Mesenchymal stem cell (in vitro differentiated cells and primary cell): ENCODE measurements at regions not wholly inside any gene's neighbourhood (a gene's known extent, or its start where the extent isn't known, plus 50 kb on each side); places are given as distances from the start of the nearest gene placed in this dataset.

ENCODE experiments used
- DNase-seq: peaks from one replicate; pipeline ENCODE4 v3.0.0-alpha.2; 2013
- H2AFZ ChIP-seq: one replicate; pipeline ENCODE4 v1.6.1; 2013; ENCODE audit warnings: low read depth, mild to moderate bottlenecking, control low read depth, inconsistent platforms, low read length, moderate library complexity
- H2AK5ac ChIP-seq: 2 replicates; pipeline ENCODE4 v1.6.1; 2013; ENCODE audit warnings: low read length, moderate library complexity, mild to moderate bottlenecking, inconsistent platforms; ENCODE audit not compliant: severe bottlenecking
- H2BK120ac ChIP-seq: one replicate; pipeline ENCODE4 v1.6.1; 2013; ENCODE audit warnings: low read depth, mild to moderate bottlenecking, inconsistent platforms, low read length, moderate library complexity
- H2BK12ac ChIP-seq, 2 experiments: one replicate each; pipeline ENCODE4 v1.6.1; 2013; ENCODE audit warnings: inconsistent platforms in 2 of 2, low read length in 2 of 2, mild to moderate bottlenecking in 2 of 2, moderate library complexity in 2 of 2, control low read depth in 1 of 2
- H2BK15ac ChIP-seq: one replicate; pipeline ENCODE4 v1.6.1; 2013; ENCODE audit warnings: mild to moderate bottlenecking, low read depth, inconsistent platforms; ENCODE audit not compliant: poor library complexity, severe bottlenecking
- H2BK5ac ChIP-seq: 2 replicates; pipeline ENCODE4 v1.6.1; 2013; ENCODE audit warnings: low read depth, mild to moderate bottlenecking, low read length, control low read depth, inconsistent platforms; ENCODE audit not compliant: poor library complexity, severe bottlenecking
- H3K14ac ChIP-seq, 2 experiments: one replicate each; pipeline ENCODE4 v1.6.1; 2013; ENCODE audit warnings: inconsistent platforms in 2 of 2, low read length in 2 of 2, control low read depth in 1 of 2, mild to moderate bottlenecking in 1 of 2, moderate library complexity in 1 of 2
- H3K18ac ChIP-seq, 2 experiments: one replicate each; pipeline ENCODE4 v1.6.1; 2013; ENCODE audit warnings: inconsistent platforms in 2 of 2, low read length in 2 of 2, control low read depth in 1 of 2, low read depth in 1 of 2, mild to moderate bottlenecking in 1 of 2
- H3K23ac ChIP-seq, 2 experiments: one replicate each; pipeline ENCODE4 v1.6.1; 2013; ENCODE audit warnings: inconsistent platforms in 2 of 2, low read length in 2 of 2, mild to moderate bottlenecking in 2 of 2, moderate library complexity in 2 of 2, control low read depth in 1 of 2
- H3K27ac ChIP-seq: 2 replicates; pipeline ENCODE4 v1.5.1; 2013; ENCODE audit warnings: mild to moderate bottlenecking, moderate library complexity, low read length, control low read depth, inconsistent platforms; ENCODE audit not compliant: poor library complexity, severe bottlenecking
- H3K27me3 ChIP-seq, 2 experiments: 2 replicates each; pipeline versions ENCODE4 v1.6.1 to v1.7.0; 2013; ENCODE audit warnings: low read length in 2 of 2, mild to moderate bottlenecking in 2 of 2, moderate library complexity in 2 of 2, control low read depth in 1 of 2, inconsistent platforms in 1 of 2; ENCODE audit not compliant: control insufficient read depth in 1 of 2, insufficient read depth in 1 of 2
- H3K36me3 ChIP-seq, 2 experiments: 2 replicates each; pipeline versions ENCODE4 v1.6.1 to v1.7.0; 2013; ENCODE audit warnings: low read length in 2 of 2, control low read depth in 1 of 2, inconsistent platforms in 1 of 2, low read depth in 1 of 2, mild to moderate bottlenecking in 1 of 2; ENCODE audit not compliant: insufficient read depth in 2 of 2, control insufficient read depth in 1 of 2
- H3K4ac ChIP-seq, 2 experiments: one replicate each; pipeline ENCODE4 v1.6.1; 2013; ENCODE audit warnings: inconsistent platforms in 2 of 2, low read length in 2 of 2, mild to moderate bottlenecking in 2 of 2, moderate library complexity in 2 of 2, control low read depth in 1 of 2, low read depth in 1 of 2
- H3K4me1 ChIP-seq: 2 replicates; pipeline ENCODE4 v1.6.1; 2013; ENCODE audit warnings: low read depth, low read length, control low read depth; ENCODE audit not compliant: control insufficient read depth, insufficient read depth
- H3K4me2 ChIP-seq: 2 replicates; pipeline ENCODE4 v1.6.1; 2013; ENCODE audit warnings: low read length, mild to moderate bottlenecking, inconsistent platforms; ENCODE audit not compliant: poor library complexity, severe bottlenecking
- H3K4me3 ChIP-seq, 2 experiments: 2 replicates each; pipeline versions ENCODE4 v1.5.1 to v1.7.0; 2013; ENCODE audit warnings: low read length in 2 of 2, mild to moderate bottlenecking in 2 of 2, control low read depth in 1 of 2, low read depth in 1 of 2; ENCODE audit not compliant: insufficient read depth in 1 of 2
- H3K79me1 ChIP-seq: replicated peaks from 2 replicates; pipeline ENCODE4 v1.6.1; 2013; ENCODE audit warnings: mild to moderate bottlenecking, control low read depth, low read length, inconsistent platforms; ENCODE audit not compliant: poor library complexity, severe bottlenecking
- H3K9ac ChIP-seq: 2 replicates; pipeline ENCODE4 v1.7.0; 2013; ENCODE audit warnings: mild to moderate bottlenecking, low read length, moderate library complexity
- H3K9me3 ChIP-seq: 2 replicates; pipeline ENCODE4 v1.7.0; 2013; ENCODE audit warnings: mild to moderate bottlenecking, low read length; ENCODE audit not compliant: control insufficient read depth
- H4K8ac ChIP-seq: one replicate; pipeline ENCODE4 v1.6.1; 2013; ENCODE audit warnings: inconsistent platforms, mild to moderate bottlenecking, low read length, moderate library complexity
- H4K91ac ChIP-seq: one replicate; pipeline ENCODE4 v1.6.1; 2013; ENCODE audit warnings: mild to moderate bottlenecking, low read length, inconsistent platforms
- WGBS: methylation state at CpG from one replicate; pipeline ENCODE4 v1.1.7; 2013; ENCODE audit warnings: mixed read lengths; 5-methylcytosine and 5-hydroxymethylcytosine counted together

DNA sequence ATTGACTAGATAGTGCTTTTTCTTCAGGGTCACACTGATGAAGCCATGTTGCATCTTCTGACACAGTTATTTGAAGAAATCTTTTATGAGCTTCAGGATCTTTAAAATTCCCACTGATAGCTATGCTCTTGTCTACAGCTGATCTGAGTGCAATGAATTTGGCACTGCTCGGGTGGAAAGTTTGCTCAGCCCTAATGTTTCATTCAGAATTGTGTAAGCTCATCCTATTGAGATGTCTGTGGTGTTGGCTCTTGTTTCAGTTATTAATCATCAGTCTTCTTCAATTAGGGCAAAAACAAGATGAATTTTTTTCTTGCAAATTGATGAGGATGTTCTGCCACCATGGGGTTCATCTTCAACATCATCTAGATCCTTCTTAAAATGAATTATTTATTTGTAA lies 1387.0 kb upstream of the RAG2 start:
- no peak overlapping the region for H4K8ac ChIP-seq
- H3K18ac ChIP-seq = no peak overlapping the region
- no peak overlapping the region for H4K91ac ChIP-seq
- H3K27ac ChIP-seq = no peak overlapping the region
- no peak for DNase-seq
- H2AK5ac ChIP-seq = no peak overlapping the region
- no peak overlapping the region for H3K4me2 ChIP-seq
- no peaks in the 10 kb centered on the region for H3K9me3 ChIP-seq
- H3K27me3 ChIP-seq = no peaks in the 10 kb centered on the region
- H2BK12ac ChIP-seq = no peak overlapping the region
- no peak overlapping the region for H3K23ac ChIP-seq
- no peak overlapping the region for H3K14ac ChIP-seq
- H3K4me1 ChIP-seq = no peaks in the 10 kb centered on the region
- no peak overlapping the region for H3K9ac ChIP-seq
- WGBS = 82% methylated on average over 1 of the region's 1 CpG
- H2BK5ac ChIP-seq = no peak overlapping the region
- H2AFZ ChIP-seq = no peak overlapping the region
- no peak overlapping the region for H2BK120ac ChIP-seq
- no peaks in the 10 kb centered on the region for H3K79me1 ChIP-seq
- no peak overlapping the region for H3K4me3 ChIP-seq
- no peak overlapping the region for H2BK15ac ChIP-seq
- no peaks in the 10 kb centered on the region for H3K36me3 ChIP-seq
- H3K4ac ChIP-seq = no peak overlapping the region

DNA sequence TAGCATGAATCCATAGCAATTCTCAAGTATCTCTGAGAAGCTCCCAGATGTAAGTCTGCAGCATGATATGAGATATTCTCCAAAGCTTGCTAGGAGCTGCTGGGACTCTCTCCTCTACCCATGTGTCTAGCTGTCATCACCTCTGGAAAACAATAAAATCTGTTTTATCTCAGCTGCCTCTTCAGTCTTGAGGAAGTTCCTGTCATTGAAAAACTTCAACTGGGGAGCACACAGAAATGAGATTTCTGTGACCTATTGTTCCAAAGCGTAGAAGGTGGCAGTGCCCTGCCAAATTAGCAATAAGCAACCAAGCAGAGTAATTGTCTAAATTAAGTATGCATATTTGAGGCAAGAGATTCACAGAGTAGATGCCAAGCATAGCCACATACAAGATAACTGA lies 1380.6 kb upstream of the RAG2 start:
- no peak overlapping the region for H3K14ac ChIP-seq
- H3K18ac ChIP-seq = peak overlapping the region in 1 of 2 experiments; percentile 33
- H3K79me1 ChIP-seq = no peaks in the 10 kb centered on the region
- no peaks in the 10 kb centered on the region for H3K27me3 ChIP-seq
- H2BK120ac ChIP-seq = no peak overlapping the region
- no peak overlapping the region for H3K27ac ChIP-seq
- H3K9me3 ChIP-seq = no peaks in the 10 kb centered on the region
- H2BK5ac ChIP-seq = no peak overlapping the region
- H3K9ac ChIP-seq = no peak overlapping the region
- no peaks in the 10 kb centered on the region for H3K36me3 ChIP-seq
- no peak overlapping the region for H2BK15ac ChIP-seq
- H4K8ac ChIP-seq = no peak overlapping the region
- H3K4me2 ChIP-seq = no peak overlapping the region
- H4K91ac ChIP-seq = no peak overlapping the region
- peak; percentile 52 for DNase-seq
- no peak overlapping the region for H2BK12ac ChIP-seq
- H2AFZ ChIP-seq = no peak overlapping the region
- peaks cover 3% of the 10 kb centered on the region for H3K4me1 ChIP-seq
- no peak overlapping the region for H3K23ac ChIP-seq
- no peak overlapping the region for H3K4ac ChIP-seq
- 44% methylated on average over 1 of the region's 1 CpG for WGBS
- H2AK5ac ChIP-seq = no peak overlapping the region
- H3K4me3 ChIP-seq = no peak overlapping the region

DNA sequence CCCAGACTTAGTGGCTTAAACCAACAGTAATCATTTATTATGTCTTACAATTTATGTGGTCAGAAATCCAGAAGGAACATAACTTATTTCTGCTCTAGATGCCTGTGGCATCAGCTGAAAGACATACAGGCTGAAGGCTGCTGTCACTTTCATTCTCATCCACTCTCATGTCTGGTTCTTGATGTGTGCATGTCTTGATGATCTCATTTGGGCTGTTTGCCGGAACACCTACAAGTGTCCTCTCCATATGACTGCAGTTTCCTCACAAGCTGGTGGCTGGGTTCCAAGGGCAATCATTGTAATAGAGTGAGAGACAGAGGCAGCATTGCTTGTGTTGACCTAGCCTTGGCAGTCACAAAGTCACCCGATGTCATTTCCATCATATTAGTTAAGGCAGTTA lies 1375.9 kb upstream of the RAG2 start:
- peaks cover 3% of the 10 kb centered on the region for H3K4me1 ChIP-seq
- no peaks in the 10 kb centered on the region for H3K9me3 ChIP-seq
- peak overlapping the region in 1 of 2 experiments; percentile 60 for H3K23ac ChIP-seq
- H3K9ac ChIP-seq = no peak overlapping the region
- no peaks in the 10 kb centered on the region for H3K27me3 ChIP-seq
- peak overlapping the region; percentile 46 for H3K27ac ChIP-seq
- H2BK12ac ChIP-seq = peak overlapping the region; percentile 78 to 93
- H3K18ac ChIP-seq = peak overlapping the region in 1 of 2 experiments; percentile 45
- peak overlapping the region; percentile 80 for H4K91ac ChIP-seq
- no peaks in the 10 kb centered on the region for H3K79me1 ChIP-seq
- no peak overlapping the region for H4K8ac ChIP-seq
- no peak overlapping the region for H3K4ac ChIP-seq
- no peak overlapping the region for H3K4me3 ChIP-seq
- no peak overlapping the region for H3K4me2 ChIP-seq
- H2AK5ac ChIP-seq = no peak overlapping the region
- H2BK15ac ChIP-seq = peak overlapping the region; percentile 3
- H2BK5ac ChIP-seq = no peak overlapping the region
- H3K14ac ChIP-seq = no peak overlapping the region
- peak; percentile 53 for DNase-seq
- no peaks in the 10 kb centered on the region for H3K36me3 ChIP-seq
- WGBS = 90% methylated on average over 2 of the region's 2 CpGs
- H2AFZ ChIP-seq = no peak overlapping the region
- H2BK120ac ChIP-seq = peak overlapping the region; percentile 8

DNA sequence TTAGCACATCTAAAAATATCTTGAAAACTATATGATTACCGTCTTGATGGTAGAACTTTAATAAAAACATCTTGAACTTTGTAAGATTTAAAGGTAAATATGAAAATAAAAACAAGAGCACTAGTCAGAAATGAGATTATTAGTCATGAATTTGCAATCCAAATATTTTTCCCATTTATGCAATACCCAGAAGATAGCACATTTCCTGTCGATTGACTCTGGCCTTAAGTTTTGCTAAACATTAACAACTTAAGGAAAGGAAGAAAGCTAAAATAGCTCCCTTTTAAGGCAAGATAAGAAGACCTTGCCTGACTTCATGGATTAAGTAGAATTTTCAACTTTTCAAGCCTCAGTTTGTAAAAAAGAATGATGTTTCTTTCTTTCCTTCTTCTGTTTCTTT lies 1374.7 kb upstream of the RAG2 start:
- H3K4me3 ChIP-seq = no peak overlapping the region
- WGBS = 0% methylated on average over 1 of the region's 2 CpGs
- H3K9me3 ChIP-seq = no peaks in the 10 kb centered on the region
- no peak overlapping the region for H3K27ac ChIP-seq
- H3K14ac ChIP-seq = no peak overlapping the region
- no peak overlapping the region for H3K18ac ChIP-seq
- H3K4me2 ChIP-seq = no peak overlapping the region
- H3K27me3 ChIP-seq = no peaks in the 10 kb centered on the region
- H3K4me1 ChIP-seq = peaks cover 3% of the 10 kb centered on the region
- H3K79me1 ChIP-seq = no peaks in the 10 kb centered on the region
- no peak overlapping the region for H3K4ac ChIP-seq
- H2AK5ac ChIP-seq = no peak overlapping the region
- H2BK5ac ChIP-seq = no peak overlapping the region
- H3K9ac ChIP-seq = no peak overlapping the region
- no peak overlapping the region for H2BK120ac ChIP-seq
- no peaks in the 10 kb centered on the region for H3K36me3 ChIP-seq
- no peak overlapping the region for H2BK12ac ChIP-seq
- no peak overlapping the region for H4K91ac ChIP-seq
- H2AFZ ChIP-seq = no peak overlapping the region
- peak; percentile 35 for DNase-seq
- H4K8ac ChIP-seq = no peak overlapping the region
- no peak overlapping the region for H3K23ac ChIP-seq
- H2BK15ac ChIP-seq = no peak overlapping the region
